ENCODE measurements at regions not wholly inside any gene's neighbourhood (a gene's known extent, or its start where the extent isn't known, plus 50 kb on each side); places are given as distances from the start of the nearest gene placed in this dataset.
A peak's percentile ranks its signal among the peaks of the same experiment; 100 is the strongest.
"Not testable (repeated sequence)": the region's sequence is repeated elsewhere in the genome, so short reads cannot be mapped to it uniquely, and the experiment has no call there.

- no peak for TF ChIP-seq CTCF (IDR thresholded peaks at IDR 0.05; ENCODE audit: low read depth, low read length)
- H3K27ac ChIP-seq: no peak overlapping the region
- no peaks in the 10 kb centered on the region for H3K9me3 ChIP-seq (ENCODE audit: low read depth)
- H3K4me1 ChIP-seq (ENCODE audit: low read depth): no peaks in the 10 kb centered on the region
- H3K27me3 ChIP-seq: no peaks in the 10 kb centered on the region
- no peaks in the 10 kb centered on the region for H3K36me3 ChIP-seq
- DNase-seq (ENCODE audit: low read depth in 1 of 2, low spot score in 1 of 2): peak in 1 of 2 donors; percentile 36
- H3K4me3 ChIP-seq: no peak overlapping the region
These were observed 124.6 kb upstream of the SGO1 start for GRCh38 chr3:20310629-20311028.

DNA sequence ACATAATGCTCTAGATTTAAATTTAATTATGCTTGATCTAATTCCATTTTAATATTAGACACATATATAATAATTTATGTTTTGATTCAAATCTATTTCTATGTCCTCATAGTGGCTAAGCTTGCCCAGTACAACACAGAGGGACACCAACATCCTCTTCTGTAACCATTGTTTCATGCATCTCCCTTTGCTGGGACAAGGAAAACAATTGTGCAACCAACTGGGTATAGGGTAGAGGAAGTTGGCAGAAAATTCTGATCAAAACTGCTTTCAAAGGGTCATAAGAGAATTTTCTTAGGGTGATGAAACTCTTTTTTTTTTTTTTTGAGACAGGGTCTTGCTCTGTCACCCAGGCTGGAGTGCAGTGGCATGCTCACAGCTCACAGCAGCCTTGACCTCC is 121.4 kb upstream of the SGO1 start:
- Histone ChIP-seq H3K4me3 (no peak overlapping the region), H3K9me3 (ENCODE audit: low read depth) (no peaks in the 10 kb centered on the region), H3K27me3 (no peaks in the 10 kb centered on the region), H3K36me3 (no peaks in the 10 kb centered on the region), H3K4me1 (ENCODE audit: low read depth) (no peaks in the 10 kb centered on the region), H3K27ac (no peak overlapping the region)
- no peak for DNase-seq (ENCODE audit: low read depth in 1 of 2, low spot score in 1 of 2)
- no peak for TF ChIP-seq CTCF (IDR thresholded peaks at IDR 0.05; ENCODE audit: low read depth, low read length)

- no peak overlapping the region for H3K4me3 ChIP-seq
- no peaks in the 10 kb centered on the region for H3K4me1 ChIP-seq (ENCODE audit: low read depth)
- no peaks in the 10 kb centered on the region for H3K36me3 ChIP-seq
- no peak for DNase-seq (ENCODE audit: low read depth in 1 of 2, low spot score in 1 of 2)
- no peak overlapping the region for H3K27ac ChIP-seq
- no peak for TF ChIP-seq CTCF (IDR thresholded peaks at IDR 0.05; ENCODE audit: low read depth, low read length)
- H3K9me3 ChIP-seq (ENCODE audit: low read depth): no peaks in the 10 kb centered on the region
- no peaks in the 10 kb centered on the region for H3K27me3 ChIP-seq
These were observed 119.6 kb upstream of the SGO1 start for GRCh38 chr3:20305647-20306046.

- Histone ChIP-seq H3K36me3 (no peaks in the 10 kb centered on the region), H3K9me3 (ENCODE audit: low read depth) (no peaks in the 10 kb centered on the region), H3K4me1 (ENCODE audit: low read depth) (no peaks in the 10 kb centered on the region), H3K27me3 (no peaks in the 10 kb centered on the region), H3K4me3 (no peak overlapping the region), H3K27ac (no peak overlapping the region)
- TF ChIP-seq CTCF (IDR thresholded peaks at IDR 0.05; ENCODE audit: low read depth, low read length): no peak
- DNase-seq (ENCODE audit: low read depth in 1 of 2, low spot score in 1 of 2): peak in 1 of 2 donors; percentile 61
These were observed 116.8 kb upstream of the SGO1 start for GRCh38 chr3:20302766-20303165.

GRCh38 chr3:20288050-20288449 is 102.0 kb upstream of the SGO1 start:
- Histone ChIP-seq H3K27ac (no peak overlapping the region), H3K4me1 (ENCODE audit: low read depth) (no peaks in the 10 kb centered on the region), H3K4me3 (no peak overlapping the region), H3K36me3 (no peaks in the 10 kb centered on the region), H3K27me3 (no peaks in the 10 kb centered on the region), H3K9me3 (ENCODE audit: low read depth) (no peaks in the 10 kb centered on the region)
- DNase-seq (ENCODE audit: low read depth in 1 of 2, low spot score in 1 of 2): no peak
- TF ChIP-seq CTCF (IDR thresholded peaks at IDR 0.05; ENCODE audit: low read depth, low read length): no peak

- Histone ChIP-seq H3K4me1 (ENCODE audit: low read depth) (no peaks in the 10 kb centered on the region), H3K36me3 (no peaks in the 10 kb centered on the region), H3K4me3 (no peak overlapping the region), H3K9me3 (ENCODE audit: low read depth) (no peaks in the 10 kb centered on the region), H3K27me3 (no peaks in the 10 kb centered on the region), H3K27ac (no peak overlapping the region)
- no peak for TF ChIP-seq CTCF (IDR thresholded peaks at IDR 0.05; ENCODE audit: low read depth, low read length)
- DNase-seq (ENCODE audit: low read depth in 1 of 2, low spot score in 1 of 2): no peak
These were observed 94.3 kb upstream of the SGO1 start for GRCh38 chr3:20280257-20280656.

DNA sequence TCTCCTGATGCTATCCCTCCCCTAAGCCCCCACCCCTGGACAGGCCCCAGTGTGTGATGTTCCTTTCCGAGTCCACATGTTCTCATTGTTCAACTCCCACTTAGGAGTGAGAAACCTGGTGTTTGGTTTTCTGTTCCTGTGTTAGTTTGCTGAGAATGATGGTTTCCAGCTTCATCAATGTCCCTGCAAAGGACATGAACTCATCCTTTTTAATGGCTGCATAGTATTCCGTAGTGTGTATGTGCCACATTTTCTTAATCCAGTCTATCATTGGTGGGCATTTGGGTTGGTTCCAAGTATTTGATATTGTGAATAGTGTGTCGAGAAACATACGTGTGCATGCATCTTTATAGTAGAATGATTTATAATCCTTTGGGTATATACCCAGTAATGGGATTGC is 80.0 kb upstream of the SGO1 start:
- H3K27ac ChIP-seq; H3K9me3 ChIP-seq (ENCODE audit: low read depth); H3K27me3 ChIP-seq; DNase-seq (ENCODE audit: low read depth in 1 of 2, low spot score in 1 of 2); H3K36me3 ChIP-seq; H3K4me3 ChIP-seq; H3K4me1 ChIP-seq (ENCODE audit: low read depth): not testable (repeated sequence)
